Upper lobe of right lung (tissue), 1 donor: ENCODE measurements at regions not wholly inside any gene's neighbourhood (a gene's known extent, or its start where the extent isn't known, plus 50 kb on each side); places are given as distances from the start of the nearest gene placed in this dataset.

Experiments used
- ATAC-seq: fragments of 200-7000 bp; cut with Tn5 transposase; one replicate; pipeline ENCODE4 v1.9.1; 2020; ENCODE audit warnings: mild to moderate bottlenecking, moderate library complexity
- DNase-seq: peaks from one replicate; pipeline ENCODE4 v3.0.0-alpha.2; 2020
- H3K27ac ChIP-seq: fragments of 200-600 bp; one replicate; pipeline ENCODE4 v1.8.0; 2022
- H3K27me3 ChIP-seq: fragments of 200-600 bp; one replicate; pipeline ENCODE4 v1.8.0; 2022; ENCODE audit warnings: mild to moderate bottlenecking
- H3K36me3 ChIP-seq: fragments of 200-600 bp; one replicate; pipeline ENCODE4 v1.8.0; 2022
- H3K4me1 ChIP-seq: fragments of 200-600 bp; one replicate; pipeline ENCODE4 v1.8.0; 2022
- H3K4me3 ChIP-seq: fragments of 200-600 bp; one replicate; pipeline ENCODE4 v1.8.0; 2022; ENCODE audit warnings: mild to moderate bottlenecking
- H3K9me3 ChIP-seq: fragments of 200-600 bp; one replicate; pipeline ENCODE4 v1.8.0; 2022
- intact Hi-C: fragments of 100-400 bp; cut with DNase I; formaldehyde crosslinking; loops from one replicate; pipeline ENCODE4 v1.11.0; 2022
- TF ChIP-seq, protein P1 (sequence below): fragments of 200-600 bp; IDR thresholded peaks from one replicate; pipeline ENCODE4 v1.8.0; 2022; ENCODE audit warnings: antibody characterized with exemption
- donor health status: DM: no; HTN: yes; CAD: no; lungs with severe emphysema.

DNA sequence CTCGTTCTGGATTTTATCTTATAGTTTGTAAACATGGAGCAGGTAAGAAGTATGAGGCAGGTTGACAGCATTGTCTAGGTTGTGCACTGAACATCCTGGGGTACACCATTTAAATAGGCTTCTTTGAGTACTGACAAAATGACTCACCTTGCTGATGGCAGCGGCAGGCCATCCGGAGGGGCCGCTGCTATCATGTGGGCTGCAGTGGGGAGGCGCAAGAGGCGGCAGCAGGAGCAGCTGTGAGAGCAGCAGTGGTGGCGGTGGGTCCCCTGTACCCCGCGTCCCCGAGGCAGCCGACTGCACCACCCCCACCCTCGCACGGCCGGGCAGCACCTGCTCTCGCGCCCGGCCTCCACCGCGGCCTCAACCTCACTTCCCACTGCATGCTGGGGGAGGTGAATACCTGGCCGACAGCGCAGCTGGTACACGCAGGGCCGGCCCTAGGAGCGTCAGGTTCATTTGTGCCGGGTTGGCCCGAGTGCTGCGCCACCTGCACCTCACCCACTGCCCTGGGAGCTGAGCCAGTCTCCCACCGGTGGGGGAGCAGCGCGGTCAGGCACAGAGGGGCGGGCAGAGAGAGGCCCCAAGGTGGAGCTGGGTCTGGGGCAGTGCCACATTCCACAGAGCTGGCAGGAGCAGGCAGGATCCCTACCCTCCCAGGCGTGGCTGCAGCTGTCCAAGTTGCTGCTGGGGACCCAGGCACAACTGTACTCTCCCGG, 154.5 kb upstream of the RBMS1 start:
- intact Hi-C loops = no loop called here
- peak overlapping the region; percentile 5 for H3K4me3 ChIP-seq
- H3K36me3 ChIP-seq = no peaks in the 10 kb centered on the region
- TF ChIP-seq, protein P1, sequence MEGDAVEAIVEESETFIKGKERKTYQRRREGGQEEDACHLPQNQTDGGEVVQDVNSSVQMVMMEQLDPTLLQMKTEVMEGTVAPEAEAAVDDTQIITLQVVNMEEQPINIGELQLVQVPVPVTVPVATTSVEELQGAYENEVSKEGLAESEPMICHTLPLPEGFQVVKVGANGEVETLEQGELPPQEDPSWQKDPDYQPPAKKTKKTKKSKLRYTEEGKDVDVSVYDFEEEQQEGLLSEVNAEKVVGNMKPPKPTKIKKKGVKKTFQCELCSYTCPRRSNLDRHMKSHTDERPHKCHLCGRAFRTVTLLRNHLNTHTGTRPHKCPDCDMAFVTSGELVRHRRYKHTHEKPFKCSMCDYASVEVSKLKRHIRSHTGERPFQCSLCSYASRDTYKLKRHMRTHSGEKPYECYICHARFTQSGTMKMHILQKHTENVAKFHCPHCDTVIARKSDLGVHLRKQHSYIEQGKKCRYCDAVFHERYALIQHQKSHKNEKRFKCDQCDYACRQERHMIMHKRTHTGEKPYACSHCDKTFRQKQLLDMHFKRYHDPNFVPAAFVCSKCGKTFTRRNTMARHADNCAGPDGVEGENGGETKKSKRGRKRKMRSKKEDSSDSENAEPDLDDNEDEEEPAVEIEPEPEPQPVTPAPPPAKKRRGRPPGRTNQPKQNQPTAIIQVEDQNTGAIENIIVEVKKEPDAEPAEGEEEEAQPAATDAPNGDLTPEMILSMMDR = no peak
- ATAC-seq (peak; percentile 70), DNase-seq (peak; percentile 68)
- H3K9me3 ChIP-seq = no peaks in the 10 kb centered on the region
- H3K27me3 ChIP-seq = no peaks in the 10 kb centered on the region
- no peak overlapping the region for H3K27ac ChIP-seq
- H3K4me1 ChIP-seq = peaks cover 13% of the 10 kb centered on the region

DNA sequence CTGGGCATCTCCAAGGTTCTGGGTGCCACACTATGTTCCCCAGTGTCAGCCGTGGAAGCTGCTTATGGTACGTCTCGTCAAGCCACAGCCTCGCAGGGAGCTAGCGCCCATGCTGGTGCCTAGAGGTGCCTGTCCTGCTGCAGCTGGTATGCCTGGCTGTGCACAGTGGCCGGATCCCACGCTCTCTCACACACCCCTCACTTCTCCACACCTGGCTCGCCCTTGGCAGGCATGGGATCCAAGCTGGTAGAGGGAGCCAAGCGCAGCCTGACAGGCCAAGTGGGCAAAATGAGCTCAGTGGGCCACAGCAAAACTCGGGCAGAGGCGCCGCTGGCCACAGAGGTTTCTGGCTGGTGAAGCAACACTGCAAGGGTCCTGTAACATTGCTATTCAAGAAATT, 156.1 kb upstream of the RBMS1 start:
- Histone ChIP-seq H3K27me3 (no peaks in the 10 kb centered on the region), H3K27ac (no peak overlapping the region), H3K9me3 (no peaks in the 10 kb centered on the region), H3K4me3 (no peak overlapping the region), H3K36me3 (no peaks in the 10 kb centered on the region), H3K4me1 (peaks cover 13% of the 10 kb centered on the region)
- TF ChIP-seq, protein P1 = no peak
- intact Hi-C loops = no loop called here
- ATAC-seq = no peak
- DNase-seq = no peak

DNA sequence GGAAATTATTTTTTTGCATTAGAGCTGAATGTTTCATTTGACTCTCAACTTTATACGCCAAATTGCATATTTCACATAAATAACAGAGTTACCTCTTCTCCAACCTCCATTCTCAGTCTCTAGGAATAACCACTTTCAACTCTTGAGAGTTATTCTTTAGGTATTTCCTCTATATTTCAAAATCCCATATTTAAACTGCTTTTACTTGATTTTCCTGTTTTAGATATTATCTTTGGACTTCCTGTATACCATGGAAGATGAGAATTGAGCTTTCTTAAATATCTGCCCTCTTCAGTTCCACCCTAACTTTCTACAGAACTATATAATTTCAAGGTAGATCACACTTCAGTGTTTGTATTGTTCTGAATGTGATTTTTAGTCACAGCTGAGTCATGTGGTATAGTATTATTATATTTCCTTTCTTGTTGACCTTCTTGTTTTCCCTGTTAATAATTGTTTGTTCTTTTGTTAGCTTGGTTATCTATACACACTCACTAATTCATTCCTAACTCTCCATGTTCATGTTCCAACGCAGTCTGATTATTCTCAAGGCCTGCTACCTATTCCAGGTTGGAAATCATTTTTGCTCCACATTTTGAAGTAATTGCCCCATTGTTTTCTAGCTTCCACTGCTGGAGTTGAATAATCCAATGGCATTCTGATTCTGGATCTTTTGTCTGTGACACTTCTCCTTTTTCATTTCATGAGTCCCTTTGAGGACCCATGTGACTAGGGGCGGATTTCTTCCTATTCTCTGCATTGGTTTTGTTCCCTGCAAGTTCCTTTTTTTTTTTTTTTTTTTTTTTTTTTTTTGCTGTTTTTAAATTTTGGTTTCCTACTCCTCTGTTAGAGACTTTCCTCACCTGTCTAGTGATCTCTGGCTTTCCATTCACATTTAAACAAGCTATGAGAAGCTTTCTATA, 156.8 kb upstream of the RBMS1 start:
- TF ChIP-seq, protein P1 = no peak
- Histone ChIP-seq H3K4me1 (peaks cover 13% of the 10 kb centered on the region), H3K27me3 (no peaks in the 10 kb centered on the region), H3K9me3 (no peaks in the 10 kb centered on the region), H3K27ac (no peak overlapping the region), H3K36me3 (no peaks in the 10 kb centered on the region), H3K4me3 (no peak overlapping the region)
- DNase-seq (no peak), ATAC-seq (peak; percentile 51)
- intact Hi-C loops = no loop called here

DNA sequence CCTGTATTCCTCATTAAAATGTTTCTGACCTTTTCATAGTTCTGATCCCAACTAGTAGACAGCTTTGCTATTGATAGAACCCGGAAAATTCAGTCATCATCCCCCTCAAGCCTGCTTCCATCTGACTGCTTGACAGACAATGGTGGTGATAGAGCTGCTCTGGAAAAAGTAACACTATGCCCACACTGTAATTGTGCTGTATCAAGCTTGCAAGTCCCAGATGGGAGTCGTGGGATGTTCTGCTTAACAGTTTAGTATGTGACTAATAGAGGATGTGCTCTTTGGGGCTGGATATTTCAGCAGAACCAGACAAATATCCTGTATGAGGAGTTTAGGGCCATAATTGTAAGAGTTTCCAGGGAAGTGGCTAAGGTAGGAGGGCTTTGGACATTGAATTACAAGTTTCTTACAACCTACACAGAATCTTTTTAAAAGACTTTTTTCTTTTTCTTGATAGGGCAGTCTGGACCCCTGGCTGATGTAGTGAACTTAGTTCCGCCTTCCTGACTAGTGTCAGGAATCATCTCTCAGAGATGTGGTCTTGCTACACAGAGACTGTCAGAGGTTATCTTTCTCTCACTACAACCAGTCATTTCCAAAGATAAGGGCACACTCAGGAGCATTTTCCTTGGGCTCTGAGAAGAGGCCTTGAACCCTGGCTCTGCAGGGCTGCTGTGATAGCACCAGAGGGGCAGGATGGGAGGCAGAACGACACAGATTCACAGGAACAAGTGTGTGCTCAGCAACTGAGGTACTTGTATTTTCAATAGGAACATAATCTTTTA, 158.0 kb upstream of the RBMS1 start:
- ATAC-seq (no peak), DNase-seq (no peak)
- TF ChIP-seq, protein P1 = no peak
- Histone ChIP-seq H3K36me3 (no peaks in the 10 kb centered on the region), H3K9me3 (no peaks in the 10 kb centered on the region), H3K27me3 (no peaks in the 10 kb centered on the region), H3K4me3 (no peak overlapping the region), H3K4me1 (peaks cover 13% of the 10 kb centered on the region), H3K27ac (no peak overlapping the region)
- intact Hi-C loops = no loop called here

DNA sequence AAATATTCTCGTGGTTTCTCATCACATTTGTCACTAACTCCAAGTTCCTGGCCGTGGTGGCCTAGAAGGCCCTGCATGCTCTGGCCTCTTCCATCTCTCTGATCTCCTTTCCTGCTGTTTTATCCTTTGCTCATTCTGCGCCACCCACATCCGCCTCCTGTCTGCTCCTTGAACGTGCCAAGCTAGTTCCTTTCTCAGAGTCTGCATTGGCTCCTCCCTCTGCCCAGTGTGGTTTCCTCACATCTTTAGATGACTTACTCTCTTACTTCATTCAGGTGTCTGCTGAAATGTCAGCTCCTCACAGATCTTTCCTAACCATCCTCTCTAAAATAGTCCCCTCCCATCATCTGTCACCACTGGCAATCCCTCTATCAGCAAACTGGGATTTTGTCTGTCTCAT, 158.6 kb upstream of the RBMS1 start:
- no peak overlapping the region for H3K27ac ChIP-seq
- H3K9me3 ChIP-seq = no peaks in the 10 kb centered on the region
- H3K4me3 ChIP-seq = no peak overlapping the region
- H3K36me3 ChIP-seq = no peaks in the 10 kb centered on the region
- TF ChIP-seq, protein P1 = no peak
- DNase-seq = peak; percentile 61
- intact Hi-C loops = no loop called here
- no peaks in the 10 kb centered on the region for H3K27me3 ChIP-seq
- peaks cover 13% of the 10 kb centered on the region for H3K4me1 ChIP-seq
- ATAC-seq = peak; percentile 69
